Kidney (tissue), 13 donors: ENCODE measurements at regions not wholly inside any gene's neighbourhood (a gene's known extent, or its start where the extent isn't known, plus 50 kb on each side); places are given as distances from the start of the nearest gene placed in this dataset.

Source experiments
- DNase-seq, 5 donors: peaks; one replicate each; pipeline ENCODE4 v3.0.0-alpha.2; 2013 to 2020
- FAIRE-seq: peaks from 2 replicates; lab custom pipeline; 2012; peaks lifted over from hg19 to GRCh38; lab: Jason Lieb, UNC
- H3K27ac ChIP-seq, 2 donors: one replicate each; pipeline ENCODE4 v1.7.0; 2013; ENCODE audit warnings: low read depth in 2 of 2, low read length in 2 of 2, inconsistent platforms in 1 of 2
- H3K27me3 ChIP-seq: one replicate; pipeline ENCODE4 v1.7.1; 2013; ENCODE audit warnings: low read length, inconsistent platforms; ENCODE audit not compliant: control insufficient read depth, insufficient read depth
- H3K36me3 ChIP-seq, 3 donors: one replicate each; pipeline versions ENCODE4 v1.7.0 to v1.7.1; 2013; ENCODE audit warnings: low read length in 3 of 3, control low read depth in 1 of 3, inconsistent platforms in 1 of 3; ENCODE audit not compliant: insufficient read depth in 3 of 3, control insufficient read depth in 2 of 3
- H3K4me1 ChIP-seq, 3 donors: one replicate each; pipeline versions ENCODE4 v1.7.0 to v1.7.1; 2013; ENCODE audit warnings: low read length in 3 of 3, inconsistent platforms in 1 of 3, low read depth in 1 of 3; ENCODE audit not compliant: control insufficient read depth in 2 of 3, insufficient read depth in 2 of 3
- H3K4me3 ChIP-seq, 3 donors: one replicate each; pipeline versions ENCODE4 v1.7.0 to v1.8.1; 2013; ENCODE audit warnings: low read length in 3 of 3, control low read depth in 1 of 3, inconsistent platforms in 1 of 3
- H3K9ac ChIP-seq, 3 donors: one replicate each; pipeline versions ENCODE4 v1.7.0 to v1.7.1; 2013; ENCODE audit warnings: low read length in 3 of 3, control low read depth in 1 of 3, inconsistent platforms in 1 of 3
- H3K9me3 ChIP-seq, 3 donors: one replicate each; pipeline versions ENCODE4 v1.7.0 to v1.7.1; 2013; ENCODE audit warnings: low read length in 3 of 3, control low read depth in 1 of 3, inconsistent platforms in 1 of 3; ENCODE audit not compliant: control insufficient read depth in 2 of 3, insufficient read depth in 1 of 3
- CTCF ChIP-seq: IDR thresholded peaks from 3 replicates; pipeline ENCODE4 v1.5.1; 2012; ENCODE audit warnings: mild to moderate bottlenecking, moderate library complexity, borderline replicate concordance; ENCODE audit not compliant: insufficient read depth; ENCODE audit errors: extremely low read depth
- intact Hi-C: fragments of 100-400 bp; cut with DNase I; formaldehyde crosslinking; loops from one replicate; pipeline ENCODE4 v1.11.1; 2022
- donor health status: control.
- donor health status: control.
- donor health status: control.
- donor health status: control.
- donor health status: control.
- donor health status: DM: yes; HTN: yes; CAD: no.
- donor health status: Normal renal cell carcinoma (clear cell type).

GRCh38 chr11:70743941-70744351 lies 345.6 kb downstream of the CTTN start:
- no peak overlapping the region for H3K9ac ChIP-seq
- FAIRE-seq: no peak
- H3K9me3 ChIP-seq: no peaks in the 10 kb centered on the region
- no peak for DNase-seq
- no peak overlapping the region for H3K27ac ChIP-seq
- TF ChIP-seq CTCF: no peak
- peaks cover 0 to 3% (median 0%) of the 10 kb centered on the region in 3 donors for H3K36me3 ChIP-seq
- H3K4me3 ChIP-seq: no peak overlapping the region
- no peaks in the 10 kb centered on the region for H3K27me3 ChIP-seq
- H3K4me1 ChIP-seq: no peaks in the 10 kb centered on the region
- intact Hi-C loops: no loop called here

- H3K4me3 ChIP-seq: no peak overlapping the region
- no peaks in the 10 kb centered on the region for H3K27me3 ChIP-seq
- H3K9me3 ChIP-seq: no peaks in the 10 kb centered on the region
- FAIRE-seq: no peak
- peaks cover 0 to 3% (median 0%) of the 10 kb centered on the region in 3 donors for H3K36me3 ChIP-seq
- H3K27ac ChIP-seq: no peak overlapping the region
- intact Hi-C loops: no loop called here
- DNase-seq: peak in 1 of 5 donors; percentile 58
- H3K4me1 ChIP-seq: no peaks in the 10 kb centered on the region
- no peak for TF ChIP-seq CTCF
- H3K9ac ChIP-seq: no peak overlapping the region
Measured at GRCh38 chr11:70744396-70745185, 346.3 kb downstream of the CTTN start.

GRCh38 chr11:70745451-70745850 lies 347.1 kb downstream of the CTTN start:
- intact Hi-C loops: no loop called here
- Histone ChIP-seq H3K36me3 (peaks cover 0 to 3% (median 0%) of the 10 kb centered on the region in 3 donors), H3K4me1 (no peaks in the 10 kb centered on the region), H3K27ac (no peak overlapping the region), H3K9me3 (peaks cover 0 to 2% (median 0%) of the 10 kb centered on the region in 3 donors), H3K9ac (no peak overlapping the region), H3K27me3 (no peaks in the 10 kb centered on the region), H3K4me3 (no peak overlapping the region)
- TF ChIP-seq CTCF: no peak
- DNase-seq (peak in 1 of 5 donors; percentile 14), FAIRE-seq (no peak)
